ENCODE measurements at regions not wholly inside any gene's neighbourhood (a gene's known extent, or its start where the extent isn't known, plus 50 kb on each side); places are given as distances from the start of the nearest gene placed in this dataset.

GRCh38 chr14:53478174-53478573 is 325.1 kb upstream of the DDHD1 start:
- 28 to 59% methylated on average over 1 of the region's 1 CpG for WGBS, 2 donors

GRCh38 chr14:53473480-53473879 is 320.4 kb upstream of the DDHD1 start:
- no peaks in the 10 kb centered on the region for H3K36me3 ChIP-seq
- no peaks in the 10 kb centered on the region for H3K27me3 ChIP-seq
- peaks cover 0 to 2% (median 0%) of the 10 kb centered on the region in 4 donors for H3K9me3 ChIP-seq
- DNase-seq (ENCODE audit: low spot score in 2 of 2) = no peak
- TF ChIP-seq POLR2A (IDR thresholded peaks at IDR 0.05) (no peak), EP300 (IDR thresholded peaks at IDR 0.05) (no peak), CTCF (IDR thresholded peaks at IDR 0.05) (no peak)
- 88 to 94% methylated on average over 1 of the region's 1 CpG for WGBS, 2 donors
- H3K4me1 ChIP-seq = no peaks in the 10 kb centered on the region
- H3K4me3 ChIP-seq = no peak overlapping the region
- H3K27ac ChIP-seq = no peak overlapping the region

More at GRCh38 chr14:53478174-53478573, 325.1 kb upstream of the DDHD1 start:
- Histone ChIP-seq H3K4me3 (no peak overlapping the region), H3K36me3 (no peaks in the 10 kb centered on the region), H3K27ac (no peak overlapping the region), H3K27me3 (no peaks in the 10 kb centered on the region), H3K4me1 (no peaks in the 10 kb centered on the region), H3K9me3 (peaks cover 0 to 18% (median 0%) of the 10 kb centered on the region in 4 donors)
- no peak for TF ChIP-seq EP300 (IDR thresholded peaks at IDR 0.05)
- no peak for TF ChIP-seq POLR2A (IDR thresholded peaks at IDR 0.05)
- no peak for TF ChIP-seq CTCF (IDR thresholded peaks at IDR 0.05)
- DNase-seq (ENCODE audit: low spot score in 2 of 2) = no peak

GRCh38 chr14:53472306-53472705 is 319.2 kb upstream of the DDHD1 start:
- no peak for TF ChIP-seq EP300 (IDR thresholded peaks at IDR 0.05)
- no peak for TF ChIP-seq POLR2A (IDR thresholded peaks at IDR 0.05)
- no peak for TF ChIP-seq CTCF (IDR thresholded peaks at IDR 0.05)
- no peak for DNase-seq (ENCODE audit: low spot score in 2 of 2)
- Histone ChIP-seq H3K36me3 (no peaks in the 10 kb centered on the region), H3K4me1 (no peaks in the 10 kb centered on the region), H3K4me3 (no peak overlapping the region), H3K27me3 (no peaks in the 10 kb centered on the region), H3K27ac (no peak overlapping the region), H3K9me3 (peaks cover 0 to 6% (median 0%) of the 10 kb centered on the region in 4 donors)

- TF ChIP-seq EP300 (IDR thresholded peaks at IDR 0.05) (no peak), CTCF (IDR thresholded peaks at IDR 0.05) (no peak), POLR2A (IDR thresholded peaks at IDR 0.05) (no peak)
- no peaks in the 10 kb centered on the region for H3K36me3 ChIP-seq
- H3K27ac ChIP-seq = no peak overlapping the region
- H3K4me1 ChIP-seq = no peaks in the 10 kb centered on the region
- H3K4me3 ChIP-seq = no peak overlapping the region
- peaks cover 0 to 6% (median 0%) of the 10 kb centered on the region in 4 donors for H3K9me3 ChIP-seq
- no peak for DNase-seq (ENCODE audit: low spot score in 2 of 2)
- WGBS, 2 donors = 88 to 91% methylated on average over 2 of the region's 2 CpGs
- H3K27me3 ChIP-seq = no peaks in the 10 kb centered on the region
Measured at GRCh38 chr14:53470351-53471043, 317.4 kb upstream of the DDHD1 start.

GRCh38 chr14:53468876-53469275 is 315.8 kb upstream of the DDHD1 start:
- 68 to 78% methylated on average over 3 of the region's 3 CpGs for WGBS, 2 donors
- no peaks in the 10 kb centered on the region for H3K36me3 ChIP-seq

More at GRCh38 chr14:53468876-53469275, 315.8 kb upstream of the DDHD1 start:
- DNase-seq (ENCODE audit: low spot score in 2 of 2) = no peak
- TF ChIP-seq POLR2A (IDR thresholded peaks at IDR 0.05) (no peak), CTCF (IDR thresholded peaks at IDR 0.05) (no peak), EP300 (IDR thresholded peaks at IDR 0.05) (no peak)
- Histone ChIP-seq H3K9me3 (peaks cover 0 to 6% (median 0%) of the 10 kb centered on the region in 4 donors), H3K4me1 (no peaks in the 10 kb centered on the region), H3K4me3 (no peak overlapping the region), H3K27me3 (no peaks in the 10 kb centered on the region), H3K27ac (no peak overlapping the region)
